IMR-90 (cell line): ENCODE measurements at regions not wholly inside any gene's neighbourhood (a gene's known extent, or its start where the extent isn't known, plus 50 kb on each side); places are given as distances from the start of the nearest gene placed in this dataset.

Experiments used
- ATAC-seq: fragments of 200-7000 bp; cut with Tn5 transposase; 2 replicates; pipeline ENCODE4 v1.9.1; 2020; ENCODE audit warnings: low read depth, mild to moderate bottlenecking, moderate library complexity
- BruUV-seq: library from RNA; stranded (reverse); fragments of 400-500 nt; replicated peaks from 2 replicates; lab custom pipeline; 2021; lab: Mats Ljungman, UMichigan
- CTCF ChIA-PET: fragments of 300-600 bp; formaldehyde crosslinking; extraction: SDS; loops from one replicate; lab custom pipeline; 2021; ENCODE audit warnings: antibody characterized with exemption; lab: Yijun Ruan, JAX
- POLR2A ChIA-PET: fragments of 300-600 bp; sonication (Branson Sonifier 250); formaldehyde crosslinking; loops from one replicate; lab custom pipeline; 2022; ENCODE audit warnings: antibody characterized with exemption; ENCODE audit not compliant: unreplicated experiment; lab: Charles Lee
- DNase-seq: peaks from one replicate; pipeline ENCODE4 v3.0.0; 2013
- H2AFZ ChIP-seq: replicated peaks from 2 replicates; pipeline ENCODE3; 2013; ENCODE audit warnings: low read length, mild to moderate bottlenecking; ENCODE audit not compliant: poor library complexity
- H2AK5ac ChIP-seq: 2 replicates; pipeline ENCODE4 v1.6.1; 2013; ENCODE audit warnings: low read depth, low read length, inconsistent platforms
- H2AK9ac ChIP-seq: replicated peaks from 2 replicates; pipeline ENCODE3; 2013; ENCODE audit warnings: mild to moderate bottlenecking, low read depth, low read length, moderate library complexity; ENCODE audit not compliant: poor library complexity
- H2BK120ac ChIP-seq: 2 replicates; pipeline ENCODE4 v1.6.1; 2013; ENCODE audit warnings: low read depth, low read length, inconsistent platforms
- H2BK15ac ChIP-seq: 3 replicates; pipeline ENCODE4 v1.6.1; 2013; ENCODE audit warnings: low read depth, low read length, inconsistent platforms
- H2BK20ac ChIP-seq: 2 replicates; pipeline ENCODE4 v1.6.1; 2013; ENCODE audit warnings: low read depth, mild to moderate bottlenecking, inconsistent platforms, low read length, moderate library complexity
- H2BK5ac ChIP-seq: 2 replicates; pipeline ENCODE4 v1.6.1; 2013; ENCODE audit warnings: mild to moderate bottlenecking, low read depth, low read length, inconsistent platforms; ENCODE audit not compliant: poor library complexity, severe bottlenecking
- H3K14ac ChIP-seq: replicated peaks from 2 replicates; pipeline ENCODE4 v1.6.1; 2013; ENCODE audit warnings: low read depth, low read length, inconsistent platforms
- H3K18ac ChIP-seq: 2 replicates; pipeline ENCODE4 v1.6.1; 2013; ENCODE audit warnings: low read depth, low read length, control low read depth
- H3K23ac ChIP-seq: 2 replicates; pipeline ENCODE4 v1.6.1; 2013; ENCODE audit warnings: low read depth, low read length, inconsistent platforms
- H3K27ac ChIP-seq: 2 replicates; pipeline ENCODE4 v1.5.1; 2013; ENCODE audit warnings: mild to moderate bottlenecking, control low read depth, low read length; ENCODE audit not compliant: insufficient read depth
- H3K27me3 ChIP-seq: 2 replicates; pipeline ENCODE4 v1.6.1; 2013; ENCODE audit warnings: low read length; ENCODE audit not compliant: control insufficient read depth, insufficient read depth
- H3K36me3 ChIP-seq: 2 replicates; pipeline ENCODE4 v1.6.1; 2013; ENCODE audit warnings: low read length, mixed read lengths; ENCODE audit not compliant: control insufficient read depth, insufficient read depth
- H3K4ac ChIP-seq: 2 replicates; pipeline ENCODE4 v1.6.1; 2013; ENCODE audit warnings: low read depth, low read length, inconsistent platforms
- H3K4me1 ChIP-seq: 2 replicates; pipeline ENCODE4 v1.6.1; 2013; ENCODE audit warnings: low read length, mixed read lengths; ENCODE audit not compliant: control insufficient read depth, insufficient read depth
- H3K4me2 ChIP-seq: 2 replicates; pipeline ENCODE4 v1.6.1; 2013; ENCODE audit warnings: low read depth, mild to moderate bottlenecking, control low read depth, low read length, moderate library complexity
- H3K4me3 ChIP-seq: 2 replicates; pipeline ENCODE4 v1.5.1; 2013; ENCODE audit warnings: low read depth, mild to moderate bottlenecking, control low read depth, low read length, moderate library complexity; ENCODE audit not compliant: insufficient read depth
- H3K56ac ChIP-seq: 2 replicates; pipeline ENCODE4 v1.6.1; 2013; ENCODE audit warnings: low read length, inconsistent platforms; ENCODE audit not compliant: insufficient read depth; ENCODE audit errors: extremely low read depth
- H3K79me1 ChIP-seq, 2 experiments: 2 replicates each; pipeline ENCODE4 v1.6.1; 2013; ENCODE audit warnings: low read length in 2 of 2, inconsistent platforms in 1 of 2, low read depth in 1 of 2
- H3K9ac ChIP-seq: 2 replicates; pipeline ENCODE4 v1.6.1; 2013; ENCODE audit warnings: low read depth, low read length, control low read depth
- H3K9me1 ChIP-seq: 2 replicates; pipeline ENCODE4 v1.6.1; 2013; ENCODE audit warnings: low read length, inconsistent platforms; ENCODE audit not compliant: insufficient read depth
- H3K9me3 ChIP-seq: 2 replicates; pipeline ENCODE4 v1.6.1; 2013; ENCODE audit warnings: low read length; ENCODE audit not compliant: control insufficient read depth, insufficient read depth
- H4K20me1 ChIP-seq: 2 replicates; pipeline ENCODE4 v1.6.1; 2013; ENCODE audit warnings: low read length, inconsistent platforms; ENCODE audit not compliant: insufficient read depth
- H4K5ac ChIP-seq: 2 replicates; pipeline ENCODE4 v1.6.1; 2013; ENCODE audit warnings: mild to moderate bottlenecking, low read depth, low read length, control low read depth
- H4K8ac ChIP-seq, 2 experiments: 2 replicates each; pipeline ENCODE4 v1.6.1; 2013; ENCODE audit warnings: low read depth in 2 of 2, low read length in 2 of 2, control low read depth in 1 of 2, inconsistent platforms in 1 of 2
- H4K91ac ChIP-seq: 2 replicates; pipeline ENCODE4 v1.6.1; 2013; ENCODE audit warnings: low read depth, low read length, inconsistent platforms; ENCODE audit not compliant: insufficient read depth
- POLR2A ChIP-seq: IDR thresholded peaks from 2 replicates; pipeline ENCODE4 v1.6.1; 2012; ENCODE audit warnings: mild to moderate bottlenecking, low read depth, low read length
- WGBS, 2 experiments: methylation state at CpG; one replicate each; pipeline versions ENCODE4 v1.1.5 to v1.1.7; 2013; ENCODE audit warnings: missing lambda C conversion rate in 2 of 2; ENCODE audit not compliant: insufficient read length in 1 of 2; ENCODE audit errors: extremely low coverage in 2 of 2; 5-methylcytosine and 5-hydroxymethylcytosine counted together
- dilution Hi-C: fragments of 300-500 bp; cut with HindIII; formaldehyde crosslinking; loops from one replicate; pipeline ENCODE4 v1.14.3; 2018; ENCODE audit warnings: low sequenced_read_pairs; ENCODE audit not compliant: unreplicated experiment
- in situ Hi-C: fragments of 300-500 bp; cut with MboI; formaldehyde crosslinking; loops from 3 replicates; pipeline ENCODE4 v1.14.3; 2019; ENCODE audit warnings: low sequenced_read_pairs, inconsistent platforms, mixed read lengths
- intact Hi-C: fragments of 100-400 bp; cut with micrococcal nuclease; formaldehyde crosslinking; loops from 2 replicates; pipeline ENCODE4 v1.10.0; 2022

GRCh38 chr18:78665644-78666043, 314.0 kb upstream of the SALL3 start:
- dilution Hi-C loops (no loop called here), intact Hi-C loops (no loop called here), in situ Hi-C loops (no loop called here)
- Histone ChIP-seq H3K4ac (no peak overlapping the region), H4K8ac (no peak overlapping the region), H3K27ac (no peak overlapping the region), H3K4me2 (no peak overlapping the region), H2BK120ac (no peak overlapping the region), H3K4me1 (no peaks in the 10 kb centered on the region), H4K20me1 (no peaks in the 10 kb centered on the region), H2AFZ (no peak overlapping the region), H3K18ac (no peak overlapping the region), H3K14ac (no peak overlapping the region), H2BK15ac (no peak overlapping the region), H3K9me1 (no peaks in the 10 kb centered on the region), H3K79me1 (no peaks in the 10 kb centered on the region), H4K91ac (no peak overlapping the region), H3K56ac (no peak overlapping the region), H2AK5ac (no peak overlapping the region), H3K27me3 (no peaks in the 10 kb centered on the region), H3K9me3 (peaks cover 33% of the 10 kb centered on the region), H3K36me3 (no peaks in the 10 kb centered on the region), H2AK9ac (no peak overlapping the region), H2BK20ac (no peak overlapping the region), H2BK5ac (no peak overlapping the region), H4K5ac (no peak overlapping the region), H3K4me3 (no peak overlapping the region), H3K23ac (no peak overlapping the region), H3K9ac (no peak overlapping the region)
- ChIA-PET POLR2A (no interaction called here), CTCF (no interaction called here)
- DNase-seq (no peak), ATAC-seq (no peak)
- no peak for TF ChIP-seq POLR2A
- BruUV-seq, result no TSS peak
- no CpG with 5 or more reads among the region's 10 CpGs for WGBS, 2 experiments
